Gastroesophageal sphincter (tissue), 4 donors: ENCODE measurements at regions not wholly inside any gene's neighbourhood (a gene's known extent, or its start where the extent isn't known, plus 50 kb on each side); places are given as distances from the start of the nearest gene placed in this dataset.

Experiments used
- ATAC-seq: fragments of 150-250 bp; one replicate; pipeline ENCODE4 v1.9.1; 2016; ENCODE audit warnings: mild to moderate bottlenecking, moderate library complexity
- H3K27ac ChIP-seq, 4 donors: fragments of 200-600 bp; sonication (generic) in 3 of 4; 1 replicate in 3 of 4; 2 replicates in 1 of 4; pipeline ENCODE4 v1.5.1; 2016 to 2019
- H3K27me3 ChIP-seq: fragments of 200-600 bp; sonication (generic); one replicate; pipeline ENCODE4 v1.5.1; 2019
- H3K36me3 ChIP-seq, 2 donors: fragments of 200-600 bp; sonication (generic); one replicate each; pipeline ENCODE4 v1.5.1; 2019; ENCODE audit warnings: control low read depth in 1 of 2
- H3K4me1 ChIP-seq, 3 donors: fragments of 200-600 bp; sonication (generic); 1 replicate in 2 of 3; 2 replicates in 1 of 3; pipeline ENCODE4 v1.5.1; 2016 to 2019; ENCODE audit warnings: control low read depth in 2 of 3
- H3K4me3 ChIP-seq, 2 donors: fragments of 200-600 bp; sonication (generic); one replicate each; pipeline ENCODE4 v1.5.1; 2019; ENCODE audit warnings: mild to moderate bottlenecking in 1 of 2, moderate library complexity in 1 of 2
- H3K9me3 ChIP-seq, 3 donors: fragments of 200-600 bp; sonication (generic); one replicate each; pipeline ENCODE4 v1.5.1; 2017 to 2019; ENCODE audit warnings: control low read depth in 2 of 3
- EP300 ChIP-seq: sonication (generic); formaldehyde crosslinking; IDR thresholded peaks from one replicate; pipeline ENCODE4 v1.6.1; 2017; ENCODE audit warnings: antibody characterized with exemption, mild to moderate bottlenecking
- POLR2A ChIP-seq, 2 donors: fragments of 450-650 bp; IDR thresholded peaks; one replicate each; pipeline ENCODE4 v1.6.1; 2017; ENCODE audit warnings: antibody characterized with exemption in 2 of 2, mild to moderate bottlenecking in 2 of 2, moderate library complexity in 1 of 2
- POLR2AphosphoS5 ChIP-seq: sonication (generic); formaldehyde crosslinking; IDR thresholded peaks from one replicate; pipeline ENCODE4 v1.6.1; 2017; ENCODE audit warnings: antibody characterized with exemption
- WGBS, 2 donors: methylation state at CpG; one replicate each; pipeline ENCODE4 v1.1.5; 2018; ENCODE audit warnings: low coverage in 1 of 2; 5-methylcytosine and 5-hydroxymethylcytosine counted together
- TF ChIP-seq, protein P1 (sequence below), 4 experiments: fragments of 200-600 bp in 2 of 4; fragments of 450-650 bp in 2 of 4; sonication (generic) in 1 of 4; IDR thresholded peaks; one replicate each; pipeline ENCODE4 v1.5.1; 2017 to 2019; ENCODE audit warnings: antibody characterized with exemption in 4 of 4, mild to moderate bottlenecking in 2 of 4, moderate library complexity in 2 of 4

DNA sequence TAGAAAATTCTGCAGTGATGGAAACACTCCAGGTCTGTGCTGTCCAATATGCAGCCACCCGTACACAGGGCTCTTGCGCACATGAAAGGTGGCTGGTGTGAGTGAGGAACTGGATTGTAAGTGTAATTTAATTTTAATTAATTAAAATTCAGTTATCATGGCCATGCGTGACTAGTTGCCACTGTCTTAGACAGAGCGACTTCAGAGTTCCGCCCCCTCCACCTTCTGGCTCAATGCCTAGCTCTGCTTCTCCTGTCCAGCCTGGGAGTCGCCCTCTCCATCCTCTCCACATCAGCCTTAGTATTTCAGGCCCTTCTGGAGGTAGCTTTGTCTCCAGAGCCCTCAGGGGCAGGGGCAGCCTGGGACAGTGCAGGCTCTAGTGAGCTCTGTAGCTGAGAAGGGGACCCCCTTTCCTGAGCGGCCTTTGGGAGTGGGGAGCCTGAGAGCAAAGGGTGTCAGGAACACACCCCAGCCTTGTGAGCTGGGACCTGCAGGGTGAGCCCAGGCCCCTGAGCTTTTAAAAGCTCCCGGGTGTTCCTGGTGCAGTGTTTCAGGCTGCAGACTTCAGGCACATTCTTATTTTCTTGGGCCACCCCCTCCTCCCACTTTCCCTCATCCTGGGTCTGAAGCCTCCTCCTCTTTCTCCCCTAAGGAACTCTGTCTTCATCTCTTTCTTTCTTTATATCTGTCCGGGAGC lies 99.4 kb downstream of the IRF8 start:
- Histone ChIP-seq H3K4me3 (no peak overlapping the region), H3K4me1 (no peaks in the 10 kb centered on the region), H3K36me3 (no peaks in the 10 kb centered on the region), H3K27me3 (peaks cover 6% of the 10 kb centered on the region), H3K9me3 (no peaks in the 10 kb centered on the region), H3K27ac (no peak overlapping the region)
- ATAC-seq: no peak
- 63 to 70% methylated on average over 2 to 7 of the region's 9 CpGs for WGBS, 2 donors
- TF ChIP-seq EP300 (no peak), POLR2A (IDR thresholded peaks at IDR 0.05) (no peak), POLR2AphosphoS5 (no peak)
- TF ChIP-seq, protein P1, sequence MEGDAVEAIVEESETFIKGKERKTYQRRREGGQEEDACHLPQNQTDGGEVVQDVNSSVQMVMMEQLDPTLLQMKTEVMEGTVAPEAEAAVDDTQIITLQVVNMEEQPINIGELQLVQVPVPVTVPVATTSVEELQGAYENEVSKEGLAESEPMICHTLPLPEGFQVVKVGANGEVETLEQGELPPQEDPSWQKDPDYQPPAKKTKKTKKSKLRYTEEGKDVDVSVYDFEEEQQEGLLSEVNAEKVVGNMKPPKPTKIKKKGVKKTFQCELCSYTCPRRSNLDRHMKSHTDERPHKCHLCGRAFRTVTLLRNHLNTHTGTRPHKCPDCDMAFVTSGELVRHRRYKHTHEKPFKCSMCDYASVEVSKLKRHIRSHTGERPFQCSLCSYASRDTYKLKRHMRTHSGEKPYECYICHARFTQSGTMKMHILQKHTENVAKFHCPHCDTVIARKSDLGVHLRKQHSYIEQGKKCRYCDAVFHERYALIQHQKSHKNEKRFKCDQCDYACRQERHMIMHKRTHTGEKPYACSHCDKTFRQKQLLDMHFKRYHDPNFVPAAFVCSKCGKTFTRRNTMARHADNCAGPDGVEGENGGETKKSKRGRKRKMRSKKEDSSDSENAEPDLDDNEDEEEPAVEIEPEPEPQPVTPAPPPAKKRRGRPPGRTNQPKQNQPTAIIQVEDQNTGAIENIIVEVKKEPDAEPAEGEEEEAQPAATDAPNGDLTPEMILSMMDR (IDR thresholded peaks at IDR 0.05): no peak

DNA sequence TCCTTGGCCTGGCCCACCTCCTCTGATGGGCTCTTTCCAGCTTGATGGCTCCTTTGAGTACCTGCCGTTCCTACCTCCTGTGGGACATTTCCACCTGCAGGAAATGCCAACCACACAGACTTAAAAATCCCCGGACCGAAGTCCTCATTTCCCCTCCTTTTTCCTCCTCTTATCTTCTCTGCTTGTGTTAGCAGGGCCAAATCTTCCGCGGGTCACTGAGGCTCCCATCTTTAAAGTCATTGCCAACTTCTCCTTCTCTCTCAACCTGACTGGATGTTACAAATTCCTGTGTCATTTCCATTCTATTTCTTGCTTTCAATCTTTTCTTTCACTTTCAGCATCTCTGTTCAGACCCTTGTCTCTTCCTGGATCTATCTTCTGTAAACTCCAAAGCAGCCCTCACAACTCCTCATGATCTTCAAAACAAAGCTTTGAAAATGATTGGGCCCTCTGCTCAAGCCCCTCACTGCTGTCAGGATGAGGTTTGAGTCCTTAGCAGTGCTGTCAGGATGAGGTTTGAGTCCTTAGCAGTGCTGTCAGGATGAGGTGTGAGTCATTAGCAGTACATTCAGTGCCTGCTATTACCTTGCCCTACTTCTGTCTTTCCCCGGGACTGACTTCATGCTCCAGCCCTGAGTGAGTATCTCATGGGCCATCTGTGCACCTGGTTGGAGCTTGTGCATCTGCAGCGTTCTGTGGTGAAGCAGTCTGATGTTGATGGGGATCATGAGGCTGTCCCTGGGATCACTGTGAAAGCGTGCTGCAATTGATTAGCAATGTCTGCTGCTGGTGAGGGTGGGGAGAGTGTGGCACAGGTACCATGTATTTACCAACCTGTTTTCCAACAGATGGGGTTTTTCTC lies 100.1 kb downstream of the IRF8 start:
- no peak for TF ChIP-seq POLR2A (IDR thresholded peaks at IDR 0.05)
- TF ChIP-seq POLR2AphosphoS5: no peak
- no peak for TF ChIP-seq EP300
- TF ChIP-seq, protein P1 (IDR thresholded peaks at IDR 0.05): no peak
- H3K4me3 ChIP-seq: no peak overlapping the region
- H3K36me3 ChIP-seq: no peaks in the 10 kb centered on the region
- ATAC-seq: no peak
- H3K27ac ChIP-seq: no peak overlapping the region
- 66 to 67% methylated on average over 6 of the region's 8 CpGs for WGBS, 2 donors
- H3K9me3 ChIP-seq: no peaks in the 10 kb centered on the region
- H3K4me1 ChIP-seq: no peaks in the 10 kb centered on the region
- peaks cover 6% of the 10 kb centered on the region for H3K27me3 ChIP-seq

DNA sequence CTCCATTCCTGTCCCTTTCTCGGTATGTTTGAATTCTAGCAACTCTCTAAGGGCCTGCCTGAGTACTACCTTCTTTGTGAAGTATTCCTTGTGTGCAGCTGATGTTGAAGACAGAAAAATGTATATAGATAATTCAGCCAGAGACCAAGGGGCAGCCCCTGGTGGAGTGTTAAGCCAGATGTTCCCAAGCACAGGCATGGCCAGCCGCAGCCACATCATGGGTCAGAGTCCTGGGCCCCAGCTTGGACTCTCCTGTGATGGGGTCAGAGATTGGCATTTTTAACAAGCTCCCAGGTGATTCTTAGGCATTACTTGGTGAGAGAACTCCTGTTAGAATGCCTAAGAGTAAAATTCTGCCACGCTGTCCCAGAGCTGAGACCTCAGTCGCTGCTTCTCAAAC lies 100.8 kb downstream of the IRF8 start:
- no peaks in the 10 kb centered on the region for H3K9me3 ChIP-seq
- H3K4me1 ChIP-seq: no peaks in the 10 kb centered on the region
- H3K27ac ChIP-seq: no peak overlapping the region
- ATAC-seq: no peak
- no peak overlapping the region for H3K4me3 ChIP-seq
- no peaks in the 10 kb centered on the region for H3K36me3 ChIP-seq
- WGBS, 2 donors: 100% methylated on average over 3 of the region's 4 CpGs
- TF ChIP-seq, protein P1 (IDR thresholded peaks at IDR 0.05): no peak
- TF ChIP-seq POLR2A (IDR thresholded peaks at IDR 0.05) (no peak), POLR2AphosphoS5 (no peak), EP300 (no peak)
- peaks cover 6% of the 10 kb centered on the region for H3K27me3 ChIP-seq

DNA sequence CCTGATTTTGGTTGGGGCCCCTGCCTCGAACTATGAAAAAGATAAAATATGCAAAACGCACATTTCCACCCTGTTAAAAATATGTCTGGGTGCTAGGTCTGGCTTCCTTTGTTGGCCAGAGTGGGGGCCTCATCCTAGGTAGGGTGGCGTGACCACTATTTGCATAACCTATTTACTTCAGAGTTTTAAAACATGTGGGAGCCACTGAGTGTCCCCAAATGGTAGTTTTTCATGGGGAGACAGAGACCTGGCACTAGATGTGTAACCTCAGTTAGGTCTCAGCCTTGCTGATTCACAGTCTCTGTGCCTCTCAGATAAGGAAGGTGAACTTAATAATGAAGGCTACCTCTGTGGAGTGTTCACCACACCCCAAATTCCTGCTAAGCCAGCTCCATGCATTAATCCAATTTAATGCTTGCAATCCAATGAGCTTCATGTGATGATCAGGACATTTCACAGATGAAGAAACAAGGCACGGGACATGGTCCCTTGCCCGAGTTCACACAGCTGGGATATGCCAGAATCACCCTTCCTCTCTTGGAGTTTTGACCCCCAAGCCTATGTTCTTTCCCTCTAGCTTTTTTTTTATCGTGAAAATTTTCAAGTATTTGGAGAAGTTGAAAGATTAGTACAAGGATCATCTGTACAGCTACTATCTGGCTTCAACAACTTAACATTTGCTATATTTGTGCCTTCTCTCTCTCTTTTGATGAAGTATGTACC lies 103.4 kb downstream of the IRF8 start:
- no peaks in the 10 kb centered on the region for H3K4me1 ChIP-seq
- no peak for TF ChIP-seq POLR2A (IDR thresholded peaks at IDR 0.05)
- TF ChIP-seq, protein P1 (IDR thresholded peaks at IDR 0.05): no peak
- WGBS, 2 donors: 84 to 85% methylated on average over 6 of the region's 6 CpGs
- H3K27me3 ChIP-seq: no peaks in the 10 kb centered on the region
- H3K27ac ChIP-seq: no peak overlapping the region
- no peaks in the 10 kb centered on the region for H3K36me3 ChIP-seq
- no peaks in the 10 kb centered on the region for H3K9me3 ChIP-seq
- ATAC-seq: no peak
- H3K4me3 ChIP-seq: no peak overlapping the region
